ENCODE measurements at regions not wholly inside any gene's neighbourhood (a gene's known extent, or its start where the extent isn't known, plus 50 kb on each side); places are given as distances from the start of the nearest gene placed in this dataset.
"Not testable (repeated sequence)": the region's sequence is repeated elsewhere in the genome, so short reads cannot be mapped to it uniquely, and the experiment has no call there.

DNA sequence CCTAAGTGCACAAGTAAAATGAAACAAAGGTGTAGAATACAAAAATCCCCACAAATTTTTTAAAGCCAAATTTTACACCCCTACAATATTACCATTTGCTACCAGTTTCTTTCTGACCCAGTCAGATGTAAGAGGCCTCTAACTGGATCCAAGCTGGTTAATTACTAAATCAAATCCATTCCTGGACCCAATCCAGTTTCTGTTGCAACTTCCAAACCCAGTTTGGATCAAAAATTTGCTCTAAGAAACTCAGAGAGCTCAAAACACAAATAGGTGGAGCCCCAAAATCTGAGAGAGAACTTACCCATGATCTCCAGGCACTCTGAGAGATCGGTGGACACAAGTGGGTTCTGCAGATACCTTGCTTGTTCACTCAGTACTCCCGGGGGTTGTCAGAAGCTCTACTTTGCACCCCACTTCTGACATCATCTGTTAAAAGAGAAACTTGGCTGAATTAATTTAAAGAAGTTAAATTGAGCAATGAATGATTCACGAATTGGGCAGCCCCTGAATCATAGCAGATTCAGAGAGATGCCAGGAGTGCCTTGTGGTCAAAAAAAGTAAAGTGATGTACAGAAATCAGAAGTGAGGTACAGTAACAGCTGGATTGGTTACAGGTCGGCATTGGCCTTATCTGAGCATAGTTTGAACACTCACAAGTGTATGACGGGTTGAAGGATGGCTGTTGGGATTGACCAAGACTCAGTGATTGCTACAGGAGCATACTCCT, 448.0 kb downstream of the KCNT2 start:
- peak; percentile 21 for DNase-seq (ENCODE audit: low read depth)

DNA sequence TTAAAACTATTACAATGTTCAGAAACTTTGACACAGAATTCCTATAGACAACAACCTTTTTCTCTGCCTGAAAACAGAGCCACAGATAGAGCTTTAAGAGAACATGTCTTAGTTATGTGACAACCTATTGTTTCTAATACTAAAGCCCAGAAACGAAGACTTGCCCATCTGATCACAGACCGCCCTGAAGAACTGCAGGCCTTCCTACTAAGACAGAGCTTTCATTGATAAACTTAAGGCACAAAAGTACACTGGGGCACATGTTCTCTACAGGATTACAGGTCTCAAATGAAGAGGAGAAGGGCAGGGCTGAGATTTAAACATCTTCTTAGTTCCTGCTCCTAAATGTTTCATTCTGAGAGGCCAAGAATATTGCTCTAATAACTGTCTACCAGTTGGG, 452.7 kb downstream of the KCNT2 start:
- DNase-seq (ENCODE audit: low read depth) = no peak

DNA sequence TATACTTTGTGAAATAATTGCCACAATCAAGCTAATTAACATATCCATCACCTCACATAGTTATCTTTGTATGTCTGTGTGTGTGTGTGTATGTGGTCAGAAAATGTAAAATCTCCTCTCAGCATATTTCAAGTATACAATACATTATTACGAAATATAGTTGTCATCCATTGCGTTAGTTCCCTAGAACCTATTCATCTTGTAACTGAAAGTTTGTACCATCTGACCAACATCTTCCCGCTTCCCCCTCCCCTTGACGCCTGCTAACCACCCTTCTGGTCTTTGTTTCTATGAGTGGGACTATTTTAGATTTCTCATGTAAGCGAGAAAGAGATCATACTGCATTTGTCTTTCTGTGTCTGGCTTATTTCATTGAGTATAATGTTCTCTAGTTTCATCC, 455.3 kb downstream of the KCNT2 start:
- DNase-seq (ENCODE audit: low read depth) = no peak

DNA sequence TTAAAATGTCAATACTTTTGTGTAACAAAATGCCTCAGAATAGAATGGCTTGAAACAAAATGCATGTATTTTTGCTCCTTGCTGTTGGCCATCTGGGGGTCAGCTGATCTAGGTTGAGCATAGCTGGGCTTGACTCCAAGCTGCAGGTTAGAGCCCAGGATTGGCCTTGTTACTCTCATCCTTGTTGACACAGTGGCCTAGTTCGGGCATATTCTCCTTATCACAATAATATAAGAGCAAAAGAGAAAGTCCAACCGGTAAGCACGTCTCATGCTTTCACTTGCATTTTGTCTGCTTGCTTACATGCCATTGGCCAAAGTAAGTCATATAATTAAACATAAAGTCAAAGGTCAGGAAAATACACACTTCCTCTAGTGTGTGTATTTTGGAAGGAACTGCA, 456.2 kb downstream of the KCNT2 start:
- no peak for DNase-seq (ENCODE audit: low read depth)

DNA sequence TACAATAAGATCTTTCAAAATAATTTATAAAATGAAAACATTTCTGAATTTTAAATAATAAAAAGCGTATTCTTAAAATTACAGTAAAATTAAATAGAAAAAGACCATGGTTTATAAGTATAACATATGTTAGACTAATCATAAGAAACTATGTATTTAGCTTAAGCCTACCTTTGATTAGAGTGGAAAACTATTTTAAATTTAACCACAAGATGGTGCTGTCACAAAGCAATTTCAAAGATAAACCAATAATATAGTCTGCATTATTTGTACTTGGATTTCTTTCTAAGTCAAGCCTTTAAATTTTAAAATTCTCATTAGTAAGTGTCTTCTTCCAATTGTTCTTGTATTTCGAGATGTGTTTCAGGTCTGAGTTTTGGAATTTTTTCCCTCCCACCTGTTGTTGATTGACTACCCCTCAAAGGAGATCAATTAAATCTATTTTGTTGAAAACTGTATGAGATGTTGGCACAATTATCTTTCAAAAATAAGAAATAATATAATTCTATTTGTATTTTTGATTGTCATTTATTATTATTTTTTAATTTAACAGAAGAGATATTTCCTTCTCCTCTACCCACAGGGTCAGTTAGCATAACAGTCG, 459.8 kb downstream of the KCNT2 start:
- DNase-seq (ENCODE audit: low read depth) = peak; percentile 27

DNA sequence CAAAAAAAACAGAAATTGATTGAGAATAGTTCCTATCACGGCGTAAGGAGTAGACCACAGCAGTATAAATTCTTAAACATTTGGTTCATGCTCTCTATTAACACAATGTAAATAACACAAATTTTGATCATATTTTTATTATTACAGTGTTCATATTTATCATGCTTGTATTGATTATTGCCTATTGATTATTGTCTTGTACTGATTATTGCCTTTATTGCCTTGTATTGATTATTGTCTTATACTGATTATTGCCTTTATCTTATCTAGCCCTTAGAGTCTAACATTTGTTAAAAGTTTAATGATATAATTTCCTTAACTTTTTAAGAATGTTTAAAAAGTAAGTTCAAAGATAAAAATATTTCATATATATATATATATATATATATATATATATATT, 460.7 kb downstream of the KCNT2 start:
- no peak for DNase-seq (ENCODE audit: low read depth)

DNA sequence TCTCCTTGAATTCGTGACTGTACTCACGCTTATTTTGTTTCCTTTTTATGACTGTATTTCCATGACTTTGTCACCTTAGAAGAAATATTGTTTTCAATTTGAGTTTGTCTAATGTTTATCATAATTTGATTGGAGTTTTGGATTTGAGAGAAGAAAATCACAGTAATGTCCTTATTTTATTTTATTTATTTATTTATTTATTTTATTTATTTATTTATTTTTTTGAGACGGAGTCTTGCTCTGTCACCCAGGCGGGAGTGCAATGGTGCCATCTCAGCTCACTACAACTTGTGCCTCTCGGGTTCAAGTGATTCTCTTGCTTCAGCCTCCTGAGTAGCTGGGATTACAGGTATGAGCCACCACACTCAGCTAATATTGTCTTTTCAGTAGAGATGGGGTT, 463.1 kb downstream of the KCNT2 start:
- not testable (repeated sequence) for DNase-seq (ENCODE audit: low read depth)

DNA sequence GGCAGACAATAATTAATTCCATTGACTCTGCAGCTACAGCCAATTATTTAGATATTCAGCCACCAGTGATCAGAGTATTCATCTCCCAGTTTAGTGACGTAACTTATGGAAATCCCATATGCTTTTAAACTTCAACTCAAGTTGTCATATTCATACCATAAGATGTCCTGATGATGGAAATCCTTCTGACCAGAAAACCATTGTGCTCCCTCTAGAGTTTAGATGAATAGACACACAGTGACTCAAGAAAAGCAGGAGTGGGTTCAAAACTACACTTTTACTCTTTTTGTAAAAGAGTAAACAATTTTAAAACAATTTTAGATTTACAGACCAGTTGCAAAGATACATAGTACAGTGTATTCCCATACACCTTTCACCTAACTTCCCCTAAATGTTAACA, 463.7 kb downstream of the KCNT2 start:
- no peak for DNase-seq (ENCODE audit: low read depth)

DNA sequence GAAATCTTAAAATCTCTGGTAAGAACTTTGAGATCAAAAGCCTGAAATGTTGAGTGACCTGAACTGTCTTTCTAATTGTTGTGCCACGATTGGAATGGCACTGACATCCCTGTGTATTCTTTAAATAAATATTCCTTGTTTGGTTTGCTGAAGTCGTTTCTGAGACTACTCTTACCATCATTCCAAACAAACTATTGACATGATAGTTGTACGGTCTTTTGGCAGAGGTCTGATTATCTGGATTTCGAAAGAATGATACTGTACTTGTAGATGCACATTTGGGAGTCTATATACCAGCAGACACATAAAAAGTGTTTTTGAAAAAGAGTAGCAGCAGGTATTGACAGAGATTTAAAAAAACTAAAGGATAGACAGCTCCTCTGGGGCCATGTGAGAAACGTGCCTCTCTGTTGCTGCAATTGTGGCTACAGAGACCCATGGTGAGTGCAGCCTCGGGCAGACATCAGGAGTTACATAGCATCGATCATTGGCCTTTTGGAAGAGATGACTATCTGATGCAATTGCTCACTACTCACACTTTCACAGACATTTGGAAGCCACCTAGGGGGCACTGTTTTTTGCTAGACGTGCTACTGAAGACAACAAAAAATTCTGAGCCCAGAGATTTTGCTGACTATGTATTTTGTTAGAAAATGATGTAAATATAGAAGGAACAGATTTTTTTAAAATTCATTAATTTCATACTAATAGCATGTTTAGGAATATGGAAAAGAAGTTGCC, 464.5 kb downstream of the KCNT2 start:
- no peak for DNase-seq (ENCODE audit: low read depth)

DNA sequence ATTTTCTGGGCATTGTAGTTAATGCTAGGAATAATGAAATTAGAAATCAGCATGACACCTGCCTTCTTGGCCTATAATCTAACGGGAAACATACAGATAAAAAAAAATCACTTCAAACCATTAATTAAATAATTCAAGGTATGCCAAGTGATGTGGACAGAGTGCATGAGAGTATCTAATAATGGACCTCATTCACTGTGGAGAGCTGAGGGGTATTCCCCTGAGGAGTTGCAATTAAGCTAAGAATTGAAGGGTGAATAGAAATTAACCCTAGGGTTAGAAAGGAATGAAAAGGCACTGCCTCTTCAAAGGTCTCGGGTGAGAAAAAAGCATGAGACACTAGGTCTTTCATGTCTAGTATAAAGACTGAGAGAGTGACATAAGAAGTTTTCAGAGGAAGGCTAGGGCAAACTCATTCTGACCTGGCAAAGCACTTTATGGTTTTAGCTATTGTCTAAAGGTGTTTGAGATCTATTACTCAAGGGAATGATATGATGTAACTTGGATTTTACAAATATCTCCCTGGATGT, 466.1 kb downstream of the KCNT2 start:
- no peak for DNase-seq (ENCODE audit: low read depth)

DNA sequence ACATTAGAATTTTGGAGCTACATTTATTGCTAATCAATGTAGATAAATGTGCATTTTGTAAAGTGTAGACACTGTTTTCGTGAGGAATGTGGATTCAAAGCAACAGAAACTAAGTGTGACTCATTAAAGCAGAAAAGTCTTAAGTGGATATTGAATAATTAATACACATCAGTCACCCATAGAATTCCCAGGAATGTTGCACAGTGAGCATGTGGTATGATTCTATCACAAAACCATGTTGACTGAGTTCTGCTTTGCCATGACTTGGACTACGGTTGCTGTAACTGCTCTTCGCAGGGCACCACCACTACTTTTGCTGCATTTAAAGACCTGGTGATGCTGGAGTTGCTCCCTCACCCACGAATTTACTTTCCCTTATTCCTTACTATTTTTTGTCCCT, 471.8 kb downstream of the KCNT2 start:
- DNase-seq (ENCODE audit: low read depth) = no peak

DNA sequence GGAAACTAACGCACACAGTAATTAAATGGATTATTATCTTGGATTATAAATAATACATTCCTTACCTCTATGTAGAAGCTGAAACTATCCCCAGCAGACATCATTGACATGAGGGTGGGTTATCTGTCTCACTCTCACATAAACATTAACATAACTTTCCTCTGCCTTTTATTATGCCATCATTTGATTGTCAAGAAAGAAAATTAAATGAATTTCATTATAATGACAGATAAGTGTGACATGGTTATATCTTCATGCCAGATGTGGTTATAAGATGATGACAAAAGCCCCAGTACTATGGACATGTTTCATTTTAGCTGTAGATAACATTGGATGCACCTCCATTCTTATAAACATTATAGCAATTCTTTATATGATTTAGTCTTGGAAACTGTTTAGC, 476.5 kb downstream of the KCNT2 start:
- DNase-seq (ENCODE audit: low read depth) = no peak

DNA sequence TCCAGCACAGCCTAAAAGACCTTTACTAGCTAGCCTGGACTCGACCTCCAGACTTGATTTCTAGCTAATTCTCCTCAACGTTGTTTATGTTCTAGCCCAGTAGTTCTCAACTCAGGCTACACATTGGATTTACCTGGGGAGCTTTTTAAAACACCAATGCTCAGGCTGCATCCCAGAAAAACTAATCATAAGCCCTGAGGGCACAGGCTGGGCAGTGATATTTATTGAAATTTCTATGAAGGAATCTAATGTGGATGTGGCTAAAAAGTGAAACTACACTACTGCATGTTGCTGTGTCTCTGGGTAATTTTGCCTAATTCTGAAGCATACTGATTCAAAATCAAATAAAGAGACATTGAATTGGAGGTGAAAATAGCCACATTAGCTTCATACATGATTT, 479.4 kb downstream of the KCNT2 start:
- DNase-seq (ENCODE audit: low read depth) = no peak

DNA sequence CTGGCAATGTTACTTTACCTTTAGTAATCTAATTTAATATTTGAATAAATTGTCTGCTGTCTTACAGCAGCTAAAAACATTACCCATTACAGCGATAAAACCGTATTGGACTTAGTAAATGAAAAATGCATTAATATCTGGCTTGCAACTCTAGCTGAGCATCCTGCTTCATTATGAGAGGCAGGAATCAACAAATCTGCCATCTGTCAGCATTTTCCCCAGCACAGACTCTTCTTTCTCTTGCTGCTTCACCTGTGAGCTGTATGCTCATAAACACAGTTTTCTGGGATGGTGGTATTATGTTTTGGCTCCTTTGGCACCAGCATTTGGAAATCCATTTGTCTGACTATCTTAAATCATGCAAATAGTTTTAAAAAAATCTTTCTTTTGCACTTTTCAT, 487.1 kb downstream of the KCNT2 start:
- DNase-seq (ENCODE audit: low read depth) = no peak

DNA sequence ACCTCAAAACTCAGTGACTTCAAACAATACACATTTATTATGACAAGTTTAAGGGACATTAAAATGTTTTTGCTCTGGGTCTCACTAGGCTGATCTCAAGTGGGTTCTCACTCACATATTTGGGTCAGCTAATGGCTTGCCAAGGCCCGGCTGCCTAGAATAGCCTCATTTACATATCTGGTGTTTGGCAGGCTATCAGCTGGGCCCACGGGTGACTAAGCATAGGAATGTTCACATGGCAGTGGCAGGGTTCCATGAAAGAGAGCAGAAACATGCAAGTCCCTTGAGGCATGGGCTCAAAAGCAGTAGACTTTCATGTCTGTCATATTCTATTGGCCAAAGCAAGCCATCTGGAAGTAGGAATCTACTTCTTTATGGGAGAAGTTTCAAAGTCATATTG, 492.6 kb downstream of the KCNT2 start:
- DNase-seq (ENCODE audit: low read depth) = peak; percentile 20

DNA sequence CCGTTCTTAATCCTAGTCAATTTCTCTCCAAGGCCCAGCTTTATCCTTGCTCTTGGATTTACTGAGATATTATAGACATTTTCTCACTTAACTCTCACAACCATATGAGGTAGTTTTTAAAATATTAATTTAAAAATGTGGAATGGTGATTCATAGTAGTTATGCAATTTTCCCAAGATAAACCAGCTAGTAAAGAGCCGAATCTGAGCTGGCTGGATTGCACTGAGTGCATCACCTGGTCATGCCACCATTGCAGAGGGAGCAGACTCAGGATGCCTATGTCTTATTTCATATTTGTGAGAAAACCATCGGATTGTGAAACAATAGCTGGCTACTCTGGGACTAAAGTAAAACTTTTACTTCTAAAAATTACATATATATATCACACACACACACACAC, 494.0 kb downstream of the KCNT2 start:
- DNase-seq (ENCODE audit: low read depth) = no peak

DNA sequence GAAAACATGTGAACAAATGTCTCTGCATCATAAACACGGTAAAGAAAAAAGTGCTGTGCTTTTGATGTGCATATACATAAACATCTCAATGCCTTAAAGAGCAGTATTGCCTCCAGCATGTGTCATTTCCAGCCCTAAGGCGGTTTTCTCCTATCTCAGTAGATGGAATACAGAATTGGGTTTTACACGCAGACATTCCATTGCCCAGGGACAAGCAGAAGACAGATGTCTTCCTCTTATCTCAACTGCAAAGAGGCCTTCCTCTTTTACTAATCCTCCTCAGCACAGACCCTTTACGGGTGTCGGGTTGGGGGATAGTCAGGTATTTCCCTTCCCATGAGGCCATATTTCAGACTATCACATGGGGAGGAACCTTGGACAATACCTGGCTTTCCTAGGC, 499.2 kb downstream of the KCNT2 start:
- not testable (repeated sequence) for DNase-seq (ENCODE audit: low read depth)

DNA sequence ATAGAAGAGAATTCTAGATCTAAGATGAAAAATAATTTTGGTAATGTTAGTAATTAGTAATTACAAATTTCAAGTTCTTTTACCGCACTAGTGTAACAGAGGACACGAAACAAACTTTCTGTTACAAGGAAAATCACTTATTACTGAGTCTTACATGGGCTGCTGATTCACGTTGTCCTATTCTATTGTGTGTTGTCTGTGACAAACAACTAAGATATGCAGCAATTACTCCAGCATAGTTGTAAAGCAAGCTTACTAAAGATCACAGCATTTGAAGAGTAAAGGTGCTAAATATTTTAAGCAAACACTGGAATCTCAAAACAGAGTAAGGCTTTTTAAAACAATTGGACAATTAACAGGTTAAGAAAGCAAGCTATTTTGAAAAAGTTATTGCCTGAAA, 502.3 kb downstream of the KCNT2 start:
- no peak for DNase-seq (ENCODE audit: low read depth)

DNA sequence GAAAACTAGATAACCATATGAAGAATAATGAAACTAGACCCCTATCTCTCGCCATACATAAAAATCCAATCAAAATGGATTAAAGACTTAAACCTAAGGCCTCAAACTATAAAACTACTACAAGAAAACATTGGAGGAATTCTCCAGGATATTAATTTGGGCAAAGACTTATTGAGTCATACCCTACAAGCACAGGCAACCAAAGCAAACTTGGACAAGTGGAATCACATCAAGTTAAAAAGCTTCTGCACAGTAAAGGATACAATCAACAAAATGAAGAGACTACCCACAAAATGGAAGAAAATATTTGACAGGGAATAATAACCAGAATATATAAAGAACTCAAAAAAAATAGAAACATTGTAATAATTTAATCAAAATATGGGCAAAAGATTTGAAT, 505.4 kb downstream of the KCNT2 start:
- DNase-seq (ENCODE audit: low read depth) = no peak

DNA sequence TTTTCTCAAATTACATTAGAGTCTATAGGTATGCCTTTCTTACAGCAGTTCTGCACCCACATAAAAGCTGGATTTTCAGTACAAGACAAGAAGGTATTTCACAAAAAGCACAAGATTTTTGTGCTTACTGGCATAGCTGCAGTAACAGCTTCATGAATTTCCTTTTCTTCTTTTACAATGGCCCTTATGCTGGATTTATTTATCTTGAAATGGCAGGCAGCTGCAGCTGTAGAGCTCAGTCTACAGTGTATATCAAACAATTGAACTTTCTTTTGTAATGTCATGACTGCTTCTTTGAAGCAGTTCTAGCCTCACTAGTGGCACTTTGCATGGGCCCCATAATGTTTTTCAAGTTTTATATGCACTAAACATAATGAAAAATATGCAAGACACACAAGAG, 510.2 kb downstream of the KCNT2 start:
- DNase-seq (ENCODE audit: low read depth) = no peak

DNA sequence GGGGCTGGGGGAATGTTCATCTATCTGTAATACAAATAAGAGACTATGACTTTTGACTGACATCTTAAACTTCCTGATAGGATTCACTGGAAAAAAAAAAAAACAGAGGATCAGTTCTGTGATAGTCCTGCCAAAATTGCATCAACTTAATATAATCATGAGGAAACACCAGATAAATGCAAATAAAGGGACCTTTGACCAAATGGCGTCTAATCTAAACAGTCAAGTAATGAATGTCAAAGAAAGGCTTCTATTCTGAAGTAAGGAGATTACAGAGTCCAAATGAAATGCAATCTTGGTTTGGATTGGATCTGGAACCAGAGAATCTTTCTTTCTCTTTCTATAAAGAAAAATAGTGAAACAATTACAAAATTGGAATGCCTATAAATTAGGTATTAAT, 513.4 kb downstream of the KCNT2 start:
- DNase-seq (ENCODE audit: low read depth) = no peak

DNA sequence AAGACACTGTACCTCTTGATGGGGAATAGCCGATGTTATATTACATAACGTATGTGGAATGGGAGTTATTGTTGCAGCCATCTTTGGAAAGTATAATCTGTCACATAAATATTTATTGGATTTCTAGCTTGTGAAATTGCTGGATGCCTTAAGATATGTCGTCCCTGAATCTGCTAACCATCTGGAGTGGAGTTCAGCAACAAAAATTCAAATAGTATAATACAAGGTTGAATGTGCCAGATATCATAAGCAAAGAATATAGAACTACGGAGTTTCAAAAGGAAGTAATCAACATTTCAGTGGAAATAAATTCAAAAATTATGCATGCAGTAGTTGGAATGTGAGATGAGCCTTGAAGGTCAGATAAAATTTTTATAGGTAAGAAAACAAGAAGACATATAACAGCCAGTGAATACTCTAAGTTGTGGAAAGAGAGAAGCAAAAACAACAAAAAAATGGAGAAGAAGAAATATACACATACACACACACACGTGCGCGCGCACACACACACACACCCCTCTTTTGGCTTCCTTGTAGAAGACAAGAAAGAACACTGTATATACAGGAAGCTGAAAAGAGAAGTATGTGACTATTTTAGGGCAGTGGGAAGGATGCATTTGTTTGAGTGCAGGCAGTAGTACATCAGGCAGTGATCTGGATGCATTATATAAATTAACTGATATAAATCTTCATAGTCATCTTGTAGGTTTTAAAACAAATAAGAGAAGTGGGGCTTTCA, 516.7 kb downstream of the KCNT2 start:
- DNase-seq (ENCODE audit: low read depth) = no peak

DNA sequence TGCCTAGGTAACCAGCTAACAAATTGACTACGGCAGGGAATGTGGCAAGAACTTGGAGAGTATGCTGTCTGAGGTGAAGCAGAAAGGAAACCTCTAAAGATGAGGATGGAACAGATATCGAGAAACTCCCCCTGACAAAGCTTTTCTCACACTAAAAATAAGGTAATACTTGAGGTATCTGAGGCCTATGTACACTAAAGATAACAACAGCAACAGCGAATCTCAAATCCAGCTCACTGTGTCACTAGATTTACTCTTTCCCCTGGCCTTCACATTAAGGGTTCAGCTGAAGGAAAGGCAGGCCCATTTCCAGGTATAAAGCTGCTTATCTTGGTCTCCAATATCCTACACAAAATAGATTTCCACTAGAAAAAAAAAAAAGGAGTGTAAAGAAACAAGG, 518.0 kb downstream of the KCNT2 start:
- no peak for DNase-seq (ENCODE audit: low read depth)
